ENCODE measurements at regions not wholly inside any gene's neighbourhood (a gene's known extent, or its start where the extent isn't known, plus 50 kb on each side); places are given as distances from the start of the nearest gene placed in this dataset.

DNA sequence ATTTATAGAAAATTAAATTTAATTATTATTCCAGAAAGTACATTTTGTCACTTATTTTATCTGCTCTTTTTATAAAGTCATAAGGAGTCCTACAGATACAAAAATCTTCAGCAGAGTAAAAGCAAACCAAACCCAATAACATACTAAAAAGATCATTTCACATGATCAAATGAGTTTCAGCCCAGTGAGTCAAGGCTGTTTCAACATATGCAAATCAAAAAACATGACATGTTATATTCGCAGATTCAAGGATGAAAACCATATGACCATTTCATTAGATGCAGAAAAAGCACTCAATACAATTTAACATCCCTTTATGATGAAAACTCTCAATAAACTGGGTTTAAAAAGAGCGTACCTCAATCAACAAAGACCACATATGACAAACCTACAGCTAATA, 214.3 kb downstream of the FAT4 start:
- TF ChIP-seq SP1 (IDR thresholded peaks at IDR 0.05), result no peak
- no peak for TF ChIP-seq CTCF (IDR thresholded peaks at IDR 0.05; ENCODE audit: low read depth, low read length, missing input control)
- no peak for TF ChIP-seq YY1 (IDR thresholded peaks at IDR 0.05)
- TF ChIP-seq RXRA (IDR thresholded peaks at IDR 0.05), result no peak
- TF ChIP-seq, protein P1, sequence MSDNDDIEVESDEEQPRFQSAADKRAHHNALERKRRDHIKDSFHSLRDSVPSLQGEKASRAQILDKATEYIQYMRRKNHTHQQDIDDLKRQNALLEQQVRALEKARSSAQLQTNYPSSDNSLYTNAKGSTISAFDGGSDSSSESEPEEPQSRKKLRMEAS (IDR thresholded peaks at IDR 0.05), result no peak
- TF ChIP-seq GABPA (IDR thresholded peaks at IDR 0.05 in 1 of 2, conservative IDR thresholded peaks at IDR 0.05 in 1 of 2), result no peak
- no peak for TF ChIP-seq TAF1 (conservative IDR thresholded peaks at IDR 0.05)
